ENCODE measurements at regions not wholly inside any gene's neighbourhood (a gene's known extent, or its start where the extent isn't known, plus 50 kb on each side); places are given as distances from the start of the nearest gene placed in this dataset.
A peak's percentile ranks its signal among the peaks of the same experiment; 100 is the strongest.

DNA sequence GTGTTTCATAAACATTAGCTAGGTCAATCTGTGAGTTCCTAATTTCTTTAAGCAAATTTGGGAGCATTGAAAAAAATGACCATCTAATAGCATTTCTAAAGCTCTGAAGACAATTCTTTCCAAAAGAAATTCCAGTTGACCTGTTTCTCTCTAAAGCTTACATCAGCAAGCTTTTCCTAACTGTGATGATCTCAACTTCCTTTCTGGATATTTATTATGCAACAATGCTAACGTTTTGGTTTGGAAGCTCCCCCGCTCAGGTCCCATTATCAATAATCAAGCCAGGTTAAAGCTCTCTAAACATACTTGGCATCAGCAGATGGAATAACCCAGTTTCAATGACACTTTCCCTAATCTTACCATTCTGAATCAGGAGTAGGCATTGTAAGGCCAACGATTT is 196.3 kb upstream of the TANK start:
- no peak for DNase-seq (ENCODE audit: low spot score)

DNA sequence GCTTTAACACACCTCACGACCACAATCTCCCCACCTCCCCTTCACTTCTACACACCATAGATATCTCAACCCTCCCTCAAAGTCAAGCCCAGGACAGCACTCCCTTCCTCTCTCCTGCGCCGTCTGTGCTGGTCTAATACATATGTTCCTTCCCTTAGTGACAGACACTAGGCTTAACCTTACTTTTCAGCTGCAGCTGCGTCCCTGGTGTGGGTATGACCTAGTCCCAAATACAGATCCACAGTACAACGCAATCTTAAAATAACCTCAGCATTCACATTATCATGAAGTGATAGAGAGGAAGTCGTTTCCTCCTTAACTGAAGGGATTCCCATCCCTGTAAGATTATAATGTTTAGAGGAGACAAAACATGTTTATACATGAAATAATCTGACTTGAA is 192.7 kb upstream of the TANK start:
- no peak for DNase-seq (ENCODE audit: low spot score)

DNA sequence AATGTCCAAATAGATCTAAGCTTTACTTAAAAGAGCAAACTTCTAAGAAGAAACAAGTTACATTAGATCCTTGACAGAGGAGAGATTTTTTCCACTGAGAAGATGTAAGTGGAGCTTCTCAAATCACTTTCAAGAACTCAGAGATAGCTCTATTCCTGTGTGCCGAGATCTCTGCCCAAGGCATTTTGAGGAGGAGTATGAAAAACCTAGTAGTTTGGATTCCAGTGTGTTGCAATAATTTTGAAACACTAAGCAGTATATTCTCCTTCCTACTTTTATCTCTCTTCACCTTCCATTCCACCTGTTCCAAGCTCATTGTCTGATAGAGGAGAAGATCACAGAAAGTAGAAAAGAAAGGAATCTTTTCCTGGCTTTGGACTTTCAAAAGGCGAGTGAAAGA is 192.0 kb upstream of the TANK start:
- DNase-seq (ENCODE audit: low spot score), result no peak

DNA sequence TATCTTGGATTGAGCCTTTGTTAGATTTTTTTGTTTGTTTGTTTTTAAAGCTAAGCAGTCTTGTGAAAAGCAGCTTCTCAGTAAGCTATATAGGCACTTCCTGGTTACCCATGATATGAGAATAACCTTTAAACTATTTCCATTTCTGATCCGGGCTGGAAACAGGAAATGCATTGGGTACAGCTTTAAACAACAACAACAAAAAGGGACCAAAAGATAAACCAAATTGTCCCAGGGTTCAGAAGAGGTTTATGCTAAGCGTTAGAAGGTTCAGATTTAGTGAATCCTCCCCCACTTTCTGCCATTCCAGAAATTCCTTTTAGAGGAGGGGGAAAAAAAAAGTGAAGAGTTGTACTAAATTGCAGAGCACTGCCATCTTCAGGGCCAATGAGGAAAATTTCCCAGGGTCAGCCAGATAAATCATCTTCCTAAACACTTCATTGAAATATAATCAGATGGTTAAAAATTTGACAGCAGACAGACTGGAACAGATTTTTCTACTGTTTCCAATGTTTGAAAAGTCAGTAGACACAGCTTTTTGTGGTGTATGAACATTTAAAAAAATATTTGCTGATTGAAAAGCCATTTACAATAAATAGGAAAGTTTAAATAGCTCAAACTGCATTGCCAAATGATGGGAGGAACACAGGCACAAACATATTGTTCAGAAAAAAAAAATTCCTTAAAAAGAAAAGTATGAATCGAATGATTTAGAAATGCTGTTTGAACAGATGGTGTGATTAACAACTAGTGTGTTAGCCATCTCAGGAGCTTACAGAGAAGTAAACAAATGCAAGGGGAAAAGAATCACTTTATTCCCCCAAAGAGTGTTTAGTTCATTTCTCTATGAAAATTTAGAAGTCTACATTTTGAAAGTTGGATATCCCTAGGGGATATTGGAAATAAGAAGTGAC is 189.9 kb upstream of the TANK start:
- DNase-seq (ENCODE audit: low spot score), result peak; percentile 50

DNA sequence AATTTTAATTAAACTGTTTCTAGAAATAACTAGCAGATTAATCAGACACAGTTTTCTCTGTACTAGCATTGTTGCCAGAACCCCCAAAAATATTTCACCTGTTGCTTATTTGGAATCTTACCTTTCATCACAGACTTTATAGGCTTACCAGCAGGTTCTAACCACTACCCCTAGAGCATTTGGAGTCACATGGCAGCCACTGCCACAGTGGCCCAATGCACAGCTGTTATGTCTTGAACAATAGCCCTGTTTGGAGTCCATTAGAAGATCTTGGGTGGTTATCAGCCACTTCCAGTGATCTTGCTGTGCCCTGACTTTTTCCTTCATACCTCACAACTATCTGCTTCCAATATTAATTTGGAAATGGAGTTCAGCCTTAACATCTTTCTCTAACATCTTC is 186.2 kb upstream of the TANK start:
- no peak for DNase-seq (ENCODE audit: low spot score)

DNA sequence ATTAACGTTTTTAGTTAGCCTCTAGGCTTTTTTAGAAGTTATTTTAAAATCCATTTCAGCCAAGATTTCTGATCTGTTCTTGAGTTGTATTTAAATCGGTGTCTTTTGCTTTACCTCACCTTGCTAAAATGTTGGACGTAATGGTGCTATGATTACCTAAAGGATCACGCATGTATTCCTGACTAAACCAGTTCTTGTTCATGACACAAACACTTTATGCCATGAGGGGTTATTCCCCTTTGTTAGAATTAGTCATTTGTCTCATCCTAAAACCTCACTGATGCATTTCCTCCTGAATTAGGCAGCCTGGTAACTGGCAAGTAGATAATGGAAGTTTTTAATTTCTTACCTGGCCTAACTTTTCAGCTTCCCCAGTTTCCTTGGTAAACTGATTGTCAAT is 185.4 kb upstream of the TANK start:
- no peak for DNase-seq (ENCODE audit: low spot score)

DNA sequence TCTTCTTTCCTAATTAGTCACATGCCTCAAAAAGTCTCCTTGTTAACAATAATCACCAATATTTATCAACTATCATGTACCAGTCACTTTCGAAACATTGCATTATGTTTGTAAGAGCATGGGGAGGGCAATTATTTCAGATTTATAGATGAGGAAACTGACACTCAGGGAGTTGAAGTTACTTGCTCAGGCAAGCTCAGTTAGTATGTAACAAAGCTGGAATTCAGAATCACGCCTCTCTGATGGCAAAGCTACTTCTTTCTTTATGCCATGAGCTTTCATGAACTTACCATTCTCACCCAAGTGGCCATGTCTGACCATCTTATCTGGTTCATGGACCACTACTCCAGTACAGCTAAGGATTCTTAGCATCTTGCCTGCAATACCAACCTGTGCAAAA is 183.4 kb upstream of the TANK start:
- no peak for DNase-seq (ENCODE audit: low spot score)

DNA sequence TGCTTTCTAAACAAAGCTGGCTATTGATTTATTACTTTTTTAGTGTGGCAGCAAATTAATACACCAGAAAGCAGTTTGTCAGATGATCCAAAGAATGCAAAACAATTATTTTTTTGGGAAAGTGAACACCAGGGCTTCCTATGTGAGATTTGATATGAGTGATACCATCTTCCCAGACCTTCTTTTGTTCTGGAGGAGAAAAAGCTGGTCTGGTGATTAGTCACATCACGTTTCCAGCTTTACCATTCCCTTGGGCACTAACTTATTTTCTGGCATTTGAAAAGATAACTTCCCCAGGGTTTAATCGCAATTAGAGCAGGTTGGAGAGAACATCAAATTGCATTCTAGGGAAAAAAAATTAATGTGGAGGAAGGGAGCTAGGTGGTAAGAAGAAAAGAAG is 182.9 kb upstream of the TANK start:
- no peak for DNase-seq (ENCODE audit: low spot score)

DNA sequence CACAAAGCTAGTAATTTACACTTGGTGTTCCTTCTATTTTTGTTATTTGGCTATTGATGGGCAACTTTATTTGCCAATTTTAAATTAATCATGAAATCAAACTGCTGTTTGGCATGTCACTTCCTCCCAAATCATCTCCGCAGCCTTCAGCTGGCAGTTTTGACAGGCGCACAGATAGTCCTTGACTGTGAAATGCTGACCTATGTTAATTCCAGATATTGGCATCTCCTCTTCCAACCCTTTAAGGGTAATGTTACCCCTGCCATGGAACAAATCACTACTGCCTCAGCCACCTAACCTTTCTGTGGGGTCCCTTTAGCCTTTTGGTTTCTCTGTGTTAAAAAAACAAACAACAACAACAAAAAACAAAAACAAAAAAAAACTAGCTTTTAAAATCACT is 182.4 kb upstream of the TANK start:
- DNase-seq (ENCODE audit: low spot score), result no peak

DNA sequence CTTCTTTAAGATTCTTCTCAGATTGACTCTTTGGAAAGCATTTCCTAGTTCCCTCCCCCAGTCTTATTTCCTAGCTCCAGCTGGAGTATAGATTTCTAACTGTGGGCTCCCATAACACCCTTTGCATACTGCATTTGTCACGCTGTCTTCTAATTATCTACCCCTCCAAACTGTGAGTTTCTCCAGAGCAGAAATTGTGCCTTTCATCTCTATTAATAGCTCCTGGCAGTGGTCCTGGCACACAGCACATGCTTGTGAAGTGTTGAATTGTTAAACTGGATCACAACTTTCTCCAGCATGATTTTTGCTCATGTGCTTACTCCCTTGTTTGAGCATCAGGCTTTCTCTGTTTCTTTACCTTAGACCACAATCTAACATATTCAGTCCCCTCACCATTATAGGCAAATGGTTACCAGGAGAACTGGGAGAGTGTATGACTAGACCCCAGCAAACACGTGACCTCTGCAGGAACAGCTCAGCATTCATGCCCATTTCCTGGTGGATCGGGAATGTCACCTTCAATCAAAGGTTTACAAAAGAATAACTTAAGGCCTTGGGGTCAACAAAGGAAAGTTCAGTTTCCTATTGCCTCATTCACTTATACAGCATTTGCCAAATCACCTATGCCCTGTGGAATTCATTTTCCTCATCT is 175.7 kb upstream of the TANK start:
- DNase-seq (ENCODE audit: low spot score), result no peak

DNA sequence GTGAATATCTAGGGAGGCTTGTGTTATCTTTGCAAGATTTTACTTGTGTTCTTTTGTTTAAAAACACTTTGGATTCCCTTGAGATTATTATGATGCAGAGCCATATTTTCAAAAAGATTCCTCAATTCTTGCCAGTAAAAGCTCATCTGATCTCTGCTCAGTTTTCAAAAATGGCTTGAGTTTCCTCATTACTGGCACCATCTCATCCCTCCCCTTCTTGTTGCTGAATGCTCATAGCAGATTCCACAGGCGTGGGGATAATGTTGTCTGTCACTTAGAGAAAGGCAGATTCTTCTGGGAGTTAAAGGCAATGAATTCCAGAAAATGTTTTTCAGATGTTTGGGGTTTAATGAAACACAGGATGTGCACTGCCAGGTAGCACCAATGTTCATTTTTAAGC is 170.4 kb upstream of the TANK start:
- no peak for DNase-seq (ENCODE audit: low spot score)

DNA sequence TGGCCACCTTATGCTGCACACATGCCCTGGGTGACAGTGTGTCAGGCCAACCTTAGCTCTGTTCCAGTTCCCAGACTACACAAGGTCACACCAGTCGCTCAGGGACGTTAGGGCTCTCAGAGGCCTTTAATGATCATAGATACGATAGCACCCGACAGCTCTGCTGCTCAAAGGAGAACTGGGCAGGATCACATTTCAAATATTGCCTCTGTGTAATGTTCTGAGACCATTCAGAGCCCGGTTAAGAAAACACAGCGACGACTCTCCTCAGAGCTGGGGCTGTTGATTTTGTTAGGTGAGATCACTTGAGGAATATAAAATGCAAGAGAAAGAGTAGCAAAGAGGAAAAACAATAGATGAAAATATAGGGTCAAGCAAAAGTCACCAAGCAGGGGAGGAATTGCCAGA is 166.6 kb upstream of the TANK start:
- DNase-seq (ENCODE audit: low spot score), result no peak

DNA sequence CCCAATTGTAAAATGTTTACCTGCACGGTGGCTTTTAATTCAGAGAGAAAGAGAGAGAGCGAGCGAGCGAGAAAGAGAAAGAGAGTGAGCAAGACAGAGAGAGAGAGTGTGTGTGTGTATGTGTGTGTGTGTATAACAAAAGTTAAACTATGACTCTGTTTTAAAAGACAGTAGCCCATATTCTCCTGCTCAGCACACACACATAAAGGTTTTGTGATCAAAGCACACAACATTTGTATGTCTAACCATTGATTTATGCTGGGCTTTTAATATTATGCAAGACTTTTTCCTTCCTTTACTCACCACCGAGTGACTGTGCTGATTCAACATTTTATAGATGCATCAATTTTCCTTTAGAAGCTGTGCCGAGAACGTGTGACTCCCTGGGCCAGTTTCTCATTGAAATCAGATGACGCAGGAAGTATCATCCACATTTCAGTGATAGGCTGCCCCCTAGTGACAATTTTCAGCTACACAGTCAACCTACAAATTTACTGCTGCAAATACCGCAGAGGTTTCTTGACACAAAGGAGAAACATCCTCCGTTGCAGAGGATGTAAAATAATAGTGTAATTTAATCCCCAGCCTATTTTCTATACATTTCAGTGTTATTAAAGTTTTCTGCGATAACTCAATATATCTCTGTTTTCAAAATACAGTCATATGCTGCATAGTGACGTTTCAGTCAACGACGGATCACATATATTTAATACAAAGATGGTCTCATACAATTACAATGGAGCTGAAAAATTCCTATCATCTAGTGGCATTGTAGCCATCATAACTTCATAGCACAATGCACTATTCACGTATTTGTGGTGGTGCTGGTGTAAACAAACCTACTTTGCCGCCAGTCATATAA is 165.9 kb upstream of the TANK start:
- DNase-seq (ENCODE audit: low spot score), result peak; percentile 84

DNA sequence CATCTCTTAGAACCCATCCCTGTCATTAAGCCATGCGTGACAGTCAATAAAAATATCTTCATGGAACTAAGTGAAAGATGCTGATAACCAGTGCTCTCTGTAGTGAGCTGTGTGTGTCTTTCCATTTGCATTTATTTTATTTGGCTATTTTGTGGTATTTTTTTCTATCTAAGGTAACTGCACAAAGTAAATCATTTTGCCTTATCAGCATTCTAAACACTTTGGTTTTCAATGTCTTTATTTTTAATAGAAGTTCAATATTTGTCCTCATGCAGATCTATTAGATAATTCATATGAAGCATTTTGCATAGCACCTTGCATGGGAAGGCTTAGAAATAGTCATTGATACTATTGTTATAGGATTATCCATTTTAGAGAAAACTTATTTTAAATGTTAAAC is 163.6 kb upstream of the TANK start:
- no peak for DNase-seq (ENCODE audit: low spot score)

DNA sequence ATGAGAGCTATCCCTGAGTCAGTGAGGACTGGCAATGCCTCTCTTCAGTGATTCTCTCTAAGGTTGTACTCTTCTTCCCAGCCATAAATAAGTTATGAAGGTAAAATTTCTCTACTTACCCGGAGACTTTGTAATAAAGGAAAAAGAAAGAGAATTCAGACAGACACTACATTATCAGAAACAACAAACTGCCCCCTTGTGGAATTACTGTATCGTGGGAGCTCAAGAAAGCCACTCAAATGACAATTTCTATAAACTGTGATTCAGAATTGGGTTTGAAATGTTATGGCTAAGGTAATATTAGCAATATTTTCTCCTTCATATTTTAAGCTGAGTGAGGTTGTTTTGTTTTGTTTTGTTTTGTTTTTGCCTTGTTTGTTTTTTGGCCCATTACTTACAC is 155.8 kb upstream of the TANK start:
- peak; percentile 40 for DNase-seq (ENCODE audit: low spot score)

DNA sequence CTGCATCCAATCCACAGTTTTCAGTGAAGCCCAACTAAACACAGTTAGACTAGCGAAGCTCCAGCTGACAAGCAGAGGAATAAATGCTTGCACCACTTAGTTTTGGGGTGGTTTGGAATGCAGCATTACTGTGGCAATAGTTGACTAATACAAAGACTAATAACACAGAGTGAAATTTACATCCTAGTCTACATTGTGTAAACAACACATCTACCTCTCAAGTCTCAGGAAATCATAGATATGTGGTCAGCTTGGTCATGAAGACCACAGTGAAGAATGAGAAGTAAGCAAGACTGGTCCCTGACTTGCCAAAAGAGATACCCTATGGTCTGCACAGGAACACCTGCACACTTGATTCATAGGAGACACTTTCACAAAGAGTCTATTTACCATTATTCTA is 155.1 kb upstream of the TANK start:
- no peak for DNase-seq (ENCODE audit: low spot score)

DNA sequence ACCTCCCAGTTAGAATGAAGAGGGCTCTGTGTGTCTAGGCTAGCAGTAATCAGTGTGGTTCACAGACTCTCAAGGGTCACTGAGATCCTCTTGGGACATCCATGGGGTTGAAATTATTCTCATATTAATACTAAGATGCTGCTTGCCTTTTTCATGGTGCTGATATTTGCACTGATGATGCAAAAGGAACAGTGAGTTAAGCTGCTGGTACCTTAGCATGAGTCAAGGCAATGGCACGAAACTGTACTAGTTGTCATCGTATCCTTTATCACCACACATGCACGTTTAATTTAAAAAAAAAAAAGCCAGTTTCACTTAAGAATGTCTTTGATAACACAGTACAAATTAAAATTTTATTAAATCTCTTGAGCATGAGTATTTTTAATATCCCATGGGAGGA is 151.9 kb upstream of the TANK start:
- DNase-seq (ENCODE audit: low spot score), result no peak

DNA sequence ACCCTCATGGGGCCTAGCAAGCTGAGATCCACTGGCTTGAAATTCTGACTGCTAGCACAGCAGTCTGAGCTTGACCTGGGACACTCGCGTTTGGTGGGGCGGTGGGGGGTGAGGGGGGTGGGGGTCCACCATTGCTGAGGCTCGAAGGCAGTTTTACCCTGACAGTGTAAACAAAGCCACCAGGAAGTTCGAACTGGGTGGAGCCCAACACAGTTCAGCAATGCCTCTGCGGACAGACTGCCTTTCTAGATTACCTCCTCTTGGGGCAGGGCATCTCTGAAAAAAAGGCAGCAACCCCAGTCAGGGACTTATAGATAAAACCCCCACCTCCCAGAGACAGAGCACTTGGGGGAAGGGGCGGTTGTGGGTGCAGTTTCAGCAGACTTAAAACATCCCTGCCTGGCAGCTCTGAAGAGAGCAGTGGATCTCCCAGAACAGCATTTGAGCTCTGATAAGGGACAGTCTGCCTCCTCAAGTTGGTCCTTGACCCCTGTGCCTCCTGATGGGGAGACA is 149.7 kb upstream of the TANK start:
- no peak for DNase-seq (ENCODE audit: low spot score)

DNA sequence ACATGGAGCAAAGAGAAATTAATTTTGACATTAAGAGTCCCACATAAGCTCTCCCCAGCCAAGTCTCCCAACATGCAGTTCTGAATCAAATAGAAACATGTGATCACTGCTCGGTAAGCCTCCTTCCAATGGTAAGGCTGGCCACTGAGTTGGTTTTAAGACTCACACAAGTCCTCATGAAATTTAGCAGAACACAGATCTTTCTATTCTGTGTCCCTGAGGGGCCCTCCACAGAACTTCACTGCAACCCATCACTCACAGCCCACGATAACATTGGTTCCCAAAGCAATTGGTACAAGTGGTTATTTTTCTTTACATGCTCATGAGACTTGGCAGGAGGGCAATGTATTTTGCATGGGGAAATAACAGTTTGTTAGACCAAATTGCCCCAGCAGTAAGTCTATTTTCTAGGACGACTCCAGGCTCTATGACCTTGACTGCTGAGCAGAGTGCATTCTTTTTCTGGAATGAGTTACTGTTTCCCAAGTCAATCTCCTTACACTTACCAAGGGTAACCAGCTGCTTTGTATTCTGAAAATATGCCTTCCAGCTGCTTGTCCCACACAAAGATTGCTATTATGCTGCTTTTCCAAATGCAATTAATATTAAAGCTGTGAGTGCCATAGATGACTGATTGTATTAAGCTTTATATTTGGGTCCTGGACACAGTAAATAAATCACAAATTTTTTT is 142.3 kb upstream of the TANK start:
- DNase-seq (ENCODE audit: low spot score), result no peak

DNA sequence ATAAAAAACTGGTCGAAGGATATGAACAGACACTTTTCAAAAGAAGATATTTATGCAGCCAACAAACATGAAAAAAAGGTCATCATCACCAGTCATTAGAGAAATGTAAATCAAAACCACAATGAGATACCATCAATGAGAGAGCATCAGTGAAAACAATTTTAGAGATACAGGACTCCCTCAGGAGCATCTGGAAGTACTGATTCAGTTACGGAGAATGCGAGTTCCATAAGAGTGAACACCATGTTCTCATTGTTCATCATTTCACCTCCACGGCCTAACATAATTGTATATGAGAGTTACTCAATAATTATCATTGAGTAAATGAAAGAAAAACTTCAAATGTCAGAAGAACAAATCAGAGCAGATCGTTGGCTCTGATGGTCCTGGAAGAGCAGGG is 140.9 kb upstream of the TANK start:
- DNase-seq (ENCODE audit: low spot score), result no peak

DNA sequence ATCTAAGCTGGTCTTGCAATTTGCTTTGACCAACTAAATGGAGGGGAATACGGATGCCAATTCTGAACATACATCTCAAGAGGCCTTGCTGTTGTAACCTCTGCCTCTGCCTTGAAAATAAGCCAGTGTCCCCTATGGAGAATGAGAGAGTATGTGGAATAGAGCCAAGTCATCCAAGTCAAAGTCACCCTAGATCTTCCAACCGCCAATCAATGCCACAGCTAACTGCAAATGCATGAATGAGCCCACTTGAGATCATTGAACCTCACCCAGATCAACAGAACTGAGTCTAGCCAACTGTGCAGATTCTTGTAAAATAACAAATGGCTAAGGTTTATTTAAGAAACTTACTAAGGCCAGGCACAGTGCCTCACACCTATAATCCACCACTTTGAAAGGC is 139.8 kb upstream of the TANK start:
- DNase-seq (ENCODE audit: low spot score), result no peak

DNA sequence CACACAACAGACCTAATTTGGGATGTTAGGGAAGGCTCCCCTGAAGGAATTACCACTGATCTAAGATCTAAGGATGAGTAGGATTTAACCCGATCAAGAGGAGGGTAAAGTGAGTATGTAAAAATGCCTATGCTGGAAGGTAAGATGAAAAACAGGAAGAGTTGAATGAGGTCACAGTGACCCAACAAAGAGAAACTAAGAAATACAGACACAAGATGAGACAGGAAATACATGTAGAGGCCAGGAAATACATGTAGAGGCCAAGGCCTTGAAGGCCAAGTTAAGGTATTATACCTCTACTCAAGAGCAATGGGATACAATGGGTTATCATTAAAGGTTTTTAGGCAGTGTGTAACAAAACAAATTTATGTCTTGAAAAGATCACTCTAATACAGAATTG is 131.6 kb upstream of the TANK start:
- DNase-seq (ENCODE audit: low spot score), result no peak
